Skeletal muscle cell (primary cell): ENCODE measurements at regions not wholly inside any gene's neighbourhood (a gene's known extent, or its start where the extent isn't known, plus 50 kb on each side); places are given as distances from the start of the nearest gene placed in this dataset.
"Not testable (repeated sequence)": the region's sequence is repeated elsewhere in the genome, so short reads cannot be mapped to it uniquely, and the experiment has no call there.

Experiments used
- DNase-seq: peaks from one replicate; pipeline ENCODE4 v3.0.0-alpha.2; 2010; ENCODE audit warnings: low read depth
- H3K4me3 ChIP-seq: 2 replicates; pipeline ENCODE4 v1.5.1; 2011; ENCODE audit warnings: low read depth, mild to moderate bottlenecking, control low read depth, low read length, moderate library complexity

GRCh38 chr4:135476272-135476671, 1274.7 kb upstream of the PABPC4L start:
- no peak for DNase-seq
- H3K4me3 ChIP-seq, result no peak overlapping the region

- no peak overlapping the region for H3K4me3 ChIP-seq
- no peak for DNase-seq
Measured at GRCh38 chr4:135464311-135464710, 1262.7 kb upstream of the PABPC4L start.

- not testable (repeated sequence) for DNase-seq
Measured at GRCh38 chr4:135447598-135447997, 1246.0 kb upstream of the PABPC4L start.

GRCh38 chr4:135434936-135435335, 1233.3 kb upstream of the PABPC4L start:
- DNase-seq, result no peak
- H3K4me3 ChIP-seq, result no peak overlapping the region

More at GRCh38 chr4:135447598-135447997, 1246.0 kb upstream of the PABPC4L start:
- H3K4me3 ChIP-seq, result not testable (repeated sequence)

GRCh38 chr4:135429528-135429927, 1227.9 kb upstream of the PABPC4L start:
- H3K4me3 ChIP-seq, result no peak overlapping the region
- DNase-seq, result no peak

GRCh38 chr4:135418353-135418752, 1216.8 kb upstream of the PABPC4L start:
- H3K4me3 ChIP-seq, result no peak overlapping the region
- DNase-seq, result no peak

- no peak overlapping the region for H3K4me3 ChIP-seq
- DNase-seq, result no peak
Measured at GRCh38 chr4:135412213-135412612, 1210.6 kb upstream of the PABPC4L start.

GRCh38 chr4:135411251-135411650, 1209.7 kb upstream of the PABPC4L start:
- no peak for DNase-seq
- no peak overlapping the region for H3K4me3 ChIP-seq

- not testable (repeated sequence) for DNase-seq, H3K4me3 ChIP-seq
Measured at GRCh38 chr4:135409261-135409660, 1207.7 kb upstream of the PABPC4L start.

- no peak overlapping the region for H3K4me3 ChIP-seq
- no peak for DNase-seq
Measured at GRCh38 chr4:135408109-135408508, 1206.5 kb upstream of the PABPC4L start.

GRCh38 chr4:135406597-135406996, 1205.0 kb upstream of the PABPC4L start:
- not testable (repeated sequence) for DNase-seq, H3K4me3 ChIP-seq

GRCh38 chr4:135385830-135386581, 1184.4 kb upstream of the PABPC4L start:
- DNase-seq, result no peak
- no peak overlapping the region for H3K4me3 ChIP-seq

- no peak for DNase-seq
- no peak overlapping the region for H3K4me3 ChIP-seq
Measured at GRCh38 chr4:135383356-135384288, 1182.0 kb upstream of the PABPC4L start.

GRCh38 chr4:135382280-135382959, 1180.8 kb upstream of the PABPC4L start:
- no peak for DNase-seq
- H3K4me3 ChIP-seq, result no peak overlapping the region

- DNase-seq, result no peak
Measured at GRCh38 chr4:135372131-135372530, 1170.5 kb upstream of the PABPC4L start.

GRCh38 chr4:135371137-135371536, 1169.5 kb upstream of the PABPC4L start:
- no peak for DNase-seq
- H3K4me3 ChIP-seq, result no peak overlapping the region

More at GRCh38 chr4:135372131-135372530, 1170.5 kb upstream of the PABPC4L start:
- no peak overlapping the region for H3K4me3 ChIP-seq

- no peak overlapping the region for H3K4me3 ChIP-seq
- DNase-seq, result no peak
Measured at GRCh38 chr4:135368831-135369230, 1167.2 kb upstream of the PABPC4L start.

- no peak for DNase-seq
- no peak overlapping the region for H3K4me3 ChIP-seq
Measured at GRCh38 chr4:135365065-135365464, 1163.5 kb upstream of the PABPC4L start.

GRCh38 chr4:135359128-135359527, 1157.5 kb upstream of the PABPC4L start:
- no peak for DNase-seq
- H3K4me3 ChIP-seq, result no peak overlapping the region

- DNase-seq, result no peak
Measured at GRCh38 chr4:135357091-135357490, 1155.5 kb upstream of the PABPC4L start.

More at GRCh38 chr4:135357091-135357490, 1155.5 kb upstream of the PABPC4L start:
- H3K4me3 ChIP-seq, result no peak overlapping the region
